ENCODE measurements at regions not wholly inside any gene's neighbourhood (a gene's known extent, or its start where the extent isn't known, plus 50 kb on each side); places are given as distances from the start of the nearest gene placed in this dataset.

GRCh38 chr16:85320677-85321385 lies 208.6 kb upstream of the CIBAR2 start:
- TF ChIP-seq CTCF (optimal IDR thresholded peaks at IDR 0.05 in 1 of 3, IDR thresholded peaks at IDR 0.05 in 1 of 3, conservative IDR thresholded peaks at IDR 0.05 in 1 of 3; ENCODE audit: extremely low read depth in 1 of 3, insufficient read depth in 2 of 3, low read length in 3 of 3) (no peak), EZH2 (IDR thresholded peaks at IDR 0.05; ENCODE audit: low read length) (no peak)
